ELR (cell line): ENCODE measurements at regions not wholly inside any gene's neighbourhood (a gene's known extent, or its start where the extent isn't known, plus 50 kb on each side); places are given as distances from the start of the nearest gene placed in this dataset.
"Not testable (repeated sequence)": the region's sequence is repeated elsewhere in the genome, so short reads cannot be mapped to it uniquely, and the experiment has no call there.

Source experiments
- DNase-seq: peaks from one replicate; pipeline ENCODE4 v3.0.0-alpha.2; 2015; ENCODE audit warnings: low read depth

- DNase-seq: no peak
These were observed 153.9 kb upstream of the SETMAR start for GRCh38 chr3:4149296-4149695.

- DNase-seq: no peak
These were observed 152.4 kb upstream of the SETMAR start for GRCh38 chr3:4150816-4151215.

- DNase-seq: no peak
These were observed 151.3 kb upstream of the SETMAR start for GRCh38 chr3:4151859-4152258.

GRCh38 chr3:4153771-4154170, 149.4 kb upstream of the SETMAR start:
- DNase-seq: no peak

GRCh38 chr3:4158329-4158728, 144.8 kb upstream of the SETMAR start:
- no peak for DNase-seq

GRCh38 chr3:4162096-4162495, 141.1 kb upstream of the SETMAR start:
- DNase-seq: no peak

GRCh38 chr3:4163011-4163410, 140.2 kb upstream of the SETMAR start:
- DNase-seq: no peak

GRCh38 chr3:4166540-4166939, 136.6 kb upstream of the SETMAR start:
- no peak for DNase-seq

GRCh38 chr3:4167230-4167629, 135.9 kb upstream of the SETMAR start:
- DNase-seq: not testable (repeated sequence)

GRCh38 chr3:4174791-4175190, 128.4 kb upstream of the SETMAR start:
- DNase-seq: no peak

- no peak for DNase-seq
These were observed 111.2 kb upstream of the SETMAR start for GRCh38 chr3:4191971-4192370.

- DNase-seq: no peak
These were observed 108.2 kb upstream of the SETMAR start for GRCh38 chr3:4195006-4195405.

GRCh38 chr3:4196506-4197147, 106.5 kb upstream of the SETMAR start:
- no peak for DNase-seq

- no peak for DNase-seq
These were observed 105.5 kb upstream of the SETMAR start for GRCh38 chr3:4197670-4198069.

GRCh38 chr3:4198491-4198890, 104.7 kb upstream of the SETMAR start:
- DNase-seq: no peak

- not testable (repeated sequence) for DNase-seq
These were observed 98.4 kb upstream of the SETMAR start for GRCh38 chr3:4204776-4205175.

GRCh38 chr3:4207672-4208071, 95.5 kb upstream of the SETMAR start:
- DNase-seq: no peak

- no peak for DNase-seq
These were observed 94.6 kb upstream of the SETMAR start for GRCh38 chr3:4208556-4208955.

- DNase-seq: no peak
These were observed 91.6 kb upstream of the SETMAR start for GRCh38 chr3:4211610-4212009.

GRCh38 chr3:4213420-4213819, 89.7 kb upstream of the SETMAR start:
- not testable (repeated sequence) for DNase-seq

GRCh38 chr3:4216974-4217373, 86.2 kb upstream of the SETMAR start:
- not testable (repeated sequence) for DNase-seq

GRCh38 chr3:4218456-4219226, 84.5 kb upstream of the SETMAR start:
- DNase-seq: no peak

- DNase-seq: no peak
These were observed 84.0 kb upstream of the SETMAR start for GRCh38 chr3:4219227-4219568.

- DNase-seq: no peak
These were observed 83.1 kb upstream of the SETMAR start for GRCh38 chr3:4220065-4220464.
